H1 (cell line): ENCODE measurements at regions not wholly inside any gene's neighbourhood (a gene's known extent, or its start where the extent isn't known, plus 50 kb on each side); places are given as distances from the start of the nearest gene placed in this dataset.

Experiments used
- CHD1 ChIP-seq: IDR thresholded peaks from 2 replicates; pipeline ENCODE4 v1.6.1; 2012; ENCODE audit warnings: low read depth, low read length, improper control_type of control experiment
- HDAC2 ChIP-seq, 2 experiments: fragments of 300-600 bp in 1 of 2; sonication (generic) in 1 of 2; IDR thresholded peaks; 2 replicates each; pipeline ENCODE4 v1.6.1; 2011 to 2012; ENCODE audit warnings: low read depth in 2 of 2, low read length in 2 of 2, mild to moderate bottlenecking in 2 of 2, moderate library complexity in 2 of 2, borderline replicate concordance in 1 of 2, inconsistent platforms in 1 of 2
- RXRA ChIP-seq: IDR thresholded peaks from 2 replicates; pipeline ENCODE4 v1.6.1; 2011; ENCODE audit warnings: low read depth, mild to moderate bottlenecking, low read length, moderate library complexity; ENCODE audit not compliant: insufficient read depth
- SIX5 ChIP-seq: IDR thresholded peaks from 2 replicates; pipeline ENCODE4 v1.6.1; 2011; ENCODE audit warnings: mild to moderate bottlenecking, low read depth, low read length
- SP2 ChIP-seq: IDR thresholded peaks from 2 replicates; pipeline ENCODE4 v1.6.1; 2012; ENCODE audit warnings: mild to moderate bottlenecking, low read length, inconsistent platforms
- TF ChIP-seq, protein P1 (sequence below): fragments of 300-600 bp; sonication (generic); IDR thresholded peaks from 2 replicates; pipeline ENCODE4 v1.7.1; 2012; ENCODE audit warnings: low read length, moderate library complexity, mild to moderate bottlenecking, inconsistent platforms; ENCODE audit not compliant: insufficient replicate concordance

DNA sequence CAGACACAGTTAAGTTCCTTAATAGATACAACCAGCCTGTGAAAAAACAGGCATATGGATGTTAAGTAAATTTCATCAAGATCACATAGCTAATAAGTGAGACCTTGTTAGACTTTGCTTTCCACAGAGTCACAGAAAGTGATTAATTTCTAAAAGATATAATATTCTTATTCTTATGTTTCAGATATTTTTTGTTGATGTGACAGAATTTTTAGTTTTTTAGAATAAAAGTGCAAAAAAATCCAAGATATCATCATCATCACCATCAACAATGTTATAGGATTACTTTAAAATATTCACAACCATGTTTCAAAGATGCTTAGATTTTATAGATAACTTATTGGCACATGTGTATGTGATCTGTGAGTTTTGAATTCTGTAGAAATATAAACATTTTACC is 132.3 kb upstream of the ITGA4 start (continued):
- no peak for TF ChIP-seq SP2
- no peak for TF ChIP-seq HDAC2 (IDR thresholded peaks at IDR 0.05; ENCODE audit: borderline replicate concordance in 1 of 2, low read depth in 2 of 2, low read length in 2 of 2)
- TF ChIP-seq, protein P1, sequence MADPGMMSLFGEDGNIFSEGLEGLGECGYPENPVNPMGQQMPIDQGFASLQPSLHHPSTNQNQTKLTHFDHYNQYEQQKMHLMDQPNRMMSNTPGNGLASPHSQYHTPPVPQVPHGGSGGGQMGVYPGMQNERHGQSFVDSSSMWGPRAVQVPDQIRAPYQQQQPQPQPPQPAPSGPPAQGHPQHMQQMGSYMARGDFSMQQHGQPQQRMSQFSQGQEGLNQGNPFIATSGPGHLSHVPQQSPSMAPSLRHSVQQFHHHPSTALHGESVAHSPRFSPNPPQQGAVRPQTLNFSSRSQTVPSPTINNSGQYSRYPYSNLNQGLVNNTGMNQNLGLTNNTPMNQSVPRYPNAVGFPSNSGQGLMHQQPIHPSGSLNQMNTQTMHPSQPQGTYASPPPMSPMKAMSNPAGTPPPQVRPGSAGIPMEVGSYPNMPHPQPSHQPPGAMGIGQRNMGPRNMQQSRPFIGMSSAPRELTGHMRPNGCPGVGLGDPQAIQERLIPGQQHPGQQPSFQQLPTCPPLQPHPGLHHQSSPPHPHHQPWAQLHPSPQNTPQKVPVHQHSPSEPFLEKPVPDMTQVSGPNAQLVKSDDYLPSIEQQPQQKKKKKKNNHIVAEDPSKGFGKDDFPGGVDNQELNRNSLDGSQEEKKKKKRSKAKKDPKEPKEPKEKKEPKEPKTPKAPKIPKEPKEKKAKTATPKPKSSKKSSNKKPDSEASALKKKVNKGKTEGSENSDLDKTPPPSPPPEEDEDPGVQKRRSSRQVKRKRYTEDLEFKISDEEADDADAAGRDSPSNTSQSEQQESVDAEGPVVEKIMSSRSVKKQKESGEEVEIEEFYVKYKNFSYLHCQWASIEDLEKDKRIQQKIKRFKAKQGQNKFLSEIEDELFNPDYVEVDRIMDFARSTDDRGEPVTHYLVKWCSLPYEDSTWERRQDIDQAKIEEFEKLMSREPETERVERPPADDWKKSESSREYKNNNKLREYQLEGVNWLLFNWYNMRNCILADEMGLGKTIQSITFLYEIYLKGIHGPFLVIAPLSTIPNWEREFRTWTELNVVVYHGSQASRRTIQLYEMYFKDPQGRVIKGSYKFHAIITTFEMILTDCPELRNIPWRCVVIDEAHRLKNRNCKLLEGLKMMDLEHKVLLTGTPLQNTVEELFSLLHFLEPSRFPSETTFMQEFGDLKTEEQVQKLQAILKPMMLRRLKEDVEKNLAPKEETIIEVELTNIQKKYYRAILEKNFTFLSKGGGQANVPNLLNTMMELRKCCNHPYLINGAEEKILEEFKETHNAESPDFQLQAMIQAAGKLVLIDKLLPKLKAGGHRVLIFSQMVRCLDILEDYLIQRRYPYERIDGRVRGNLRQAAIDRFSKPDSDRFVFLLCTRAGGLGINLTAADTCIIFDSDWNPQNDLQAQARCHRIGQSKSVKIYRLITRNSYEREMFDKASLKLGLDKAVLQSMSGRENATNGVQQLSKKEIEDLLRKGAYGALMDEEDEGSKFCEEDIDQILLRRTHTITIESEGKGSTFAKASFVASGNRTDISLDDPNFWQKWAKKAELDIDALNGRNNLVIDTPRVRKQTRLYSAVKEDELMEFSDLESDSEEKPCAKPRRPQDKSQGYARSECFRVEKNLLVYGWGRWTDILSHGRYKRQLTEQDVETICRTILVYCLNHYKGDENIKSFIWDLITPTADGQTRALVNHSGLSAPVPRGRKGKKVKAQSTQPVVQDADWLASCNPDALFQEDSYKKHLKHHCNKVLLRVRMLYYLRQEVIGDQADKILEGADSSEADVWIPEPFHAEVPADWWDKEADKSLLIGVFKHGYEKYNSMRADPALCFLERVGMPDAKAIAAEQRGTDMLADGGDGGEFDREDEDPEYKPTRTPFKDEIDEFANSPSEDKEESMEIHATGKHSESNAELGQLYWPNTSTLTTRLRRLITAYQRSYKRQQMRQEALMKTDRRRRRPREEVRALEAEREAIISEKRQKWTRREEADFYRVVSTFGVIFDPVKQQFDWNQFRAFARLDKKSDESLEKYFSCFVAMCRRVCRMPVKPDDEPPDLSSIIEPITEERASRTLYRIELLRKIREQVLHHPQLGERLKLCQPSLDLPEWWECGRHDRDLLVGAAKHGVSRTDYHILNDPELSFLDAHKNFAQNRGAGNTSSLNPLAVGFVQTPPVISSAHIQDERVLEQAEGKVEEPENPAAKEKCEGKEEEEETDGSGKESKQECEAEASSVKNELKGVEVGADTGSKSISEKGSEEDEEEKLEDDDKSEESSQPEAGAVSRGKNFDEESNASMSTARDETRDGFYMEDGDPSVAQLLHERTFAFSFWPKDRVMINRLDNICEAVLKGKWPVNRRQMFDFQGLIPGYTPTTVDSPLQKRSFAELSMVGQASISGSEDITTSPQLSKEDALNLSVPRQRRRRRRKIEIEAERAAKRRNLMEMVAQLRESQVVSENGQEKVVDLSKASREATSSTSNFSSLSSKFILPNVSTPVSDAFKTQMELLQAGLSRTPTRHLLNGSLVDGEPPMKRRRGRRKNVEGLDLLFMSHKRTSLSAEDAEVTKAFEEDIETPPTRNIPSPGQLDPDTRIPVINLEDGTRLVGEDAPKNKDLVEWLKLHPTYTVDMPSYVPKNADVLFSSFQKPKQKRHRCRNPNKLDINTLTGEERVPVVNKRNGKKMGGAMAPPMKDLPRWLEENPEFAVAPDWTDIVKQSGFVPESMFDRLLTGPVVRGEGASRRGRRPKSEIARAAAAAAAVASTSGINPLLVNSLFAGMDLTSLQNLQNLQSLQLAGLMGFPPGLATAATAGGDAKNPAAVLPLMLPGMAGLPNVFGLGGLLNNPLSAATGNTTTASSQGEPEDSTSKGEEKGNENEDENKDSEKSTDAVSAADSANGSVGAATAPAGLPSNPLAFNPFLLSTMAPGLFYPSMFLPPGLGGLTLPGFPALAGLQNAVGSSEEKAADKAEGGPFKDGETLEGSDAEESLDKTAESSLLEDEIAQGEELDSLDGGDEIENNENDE: no peak
- no peak for TF ChIP-seq SIX5
- no peak for TF ChIP-seq CHD1
- no peak for TF ChIP-seq RXRA
